GM18909 (cell line): ENCODE measurements at regions not wholly inside any gene's neighbourhood (a gene's known extent, or its start where the extent isn't known, plus 50 kb on each side); places are given as distances from the start of the nearest gene placed in this dataset.
"Not testable (repeated sequence)": the region's sequence is repeated elsewhere in the genome, so short reads cannot be mapped to it uniquely, and the experiment has no call there.

Experiments
- ATAC-seq: cut with Tn5 transposase; IDR thresholded peaks from one replicate; pipeline ENCODE4 v1.9.1; 2021; ENCODE audit warnings: mild to moderate bottlenecking; ENCODE audit not compliant: unreplicated experiment, poor library complexity

- no peak for ATAC-seq
Observed at GRCh38 chr1:101185421-101185820, 51.4 kb upstream of the S1PR1 start.

DNA sequence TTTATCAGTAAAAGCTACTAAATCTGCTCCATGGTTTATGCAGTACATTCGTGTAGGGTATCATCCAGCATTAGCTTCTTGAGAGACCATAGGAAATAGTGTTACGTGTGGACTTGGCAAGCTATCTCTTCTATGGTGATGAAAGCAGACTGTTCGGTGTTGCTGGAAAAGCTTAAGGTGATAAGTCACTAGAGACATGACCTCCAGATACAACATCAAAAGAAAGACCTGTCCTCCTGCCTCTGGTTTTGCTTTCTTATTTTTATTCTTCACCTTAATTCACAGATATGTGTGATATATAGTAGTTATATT lies 53.5 kb upstream of the S1PR1 start:
- no peak for ATAC-seq

GRCh38 chr1:101182627-101183387 lies 54.0 kb upstream of the S1PR1 start:
- ATAC-seq = no peak

DNA sequence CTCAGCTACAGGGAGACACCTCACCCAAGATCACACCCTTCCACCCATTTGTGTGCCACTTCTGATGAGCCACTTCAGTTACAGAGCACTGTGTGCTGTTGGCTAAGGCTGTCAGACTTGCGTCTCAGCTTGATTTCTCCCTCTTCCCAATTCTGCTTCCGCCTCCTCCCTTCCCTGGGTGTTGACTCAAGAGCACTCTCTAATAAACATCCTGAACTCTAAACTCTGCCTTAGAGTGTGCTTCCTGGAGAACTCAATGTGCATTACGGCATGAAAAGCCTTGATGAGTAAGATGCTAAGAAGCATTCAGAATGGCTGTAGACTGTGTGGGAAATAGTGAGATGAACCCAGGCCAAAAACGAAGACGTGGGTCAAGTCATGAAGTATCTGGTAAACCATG lies 54.9 kb upstream of the S1PR1 start:
- no peak for ATAC-seq

DNA sequence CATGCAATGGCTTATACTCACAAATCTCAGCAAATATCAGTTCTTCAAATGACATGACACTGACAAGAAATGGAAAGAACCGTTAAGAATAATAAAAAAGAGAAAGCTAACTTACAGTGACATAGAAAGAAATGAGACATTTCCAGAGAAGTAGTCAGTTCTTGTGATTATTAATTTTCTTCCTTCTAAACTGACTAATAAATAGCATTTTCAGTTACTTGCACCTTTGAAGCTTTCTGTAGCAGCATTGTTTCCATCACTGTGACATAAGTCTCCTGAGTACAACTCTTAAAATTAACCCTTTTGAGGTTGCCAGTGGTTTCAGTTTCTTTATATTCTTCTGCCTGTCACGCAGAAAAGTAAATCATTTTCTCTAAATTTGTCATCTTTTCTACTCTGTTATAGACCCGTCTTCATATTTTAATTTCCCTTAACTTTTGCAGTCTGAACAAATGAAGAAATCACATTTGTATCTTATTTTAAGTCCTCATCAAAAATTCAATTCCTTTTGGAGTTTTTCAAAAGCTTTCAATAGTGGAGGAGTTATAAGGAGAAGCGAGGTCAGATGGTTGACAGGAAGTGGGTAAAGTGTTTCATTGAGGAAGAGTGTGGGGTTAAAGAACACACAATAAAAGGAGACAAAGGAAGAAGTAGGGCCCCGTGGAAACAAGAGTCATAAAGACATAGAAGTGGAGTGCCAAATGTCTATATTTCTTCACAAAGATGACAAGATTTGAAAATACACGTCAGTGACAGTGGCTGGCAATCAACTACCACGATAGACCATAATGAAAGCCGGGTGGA lies 57.9 kb upstream of the S1PR1 start:
- ATAC-seq = peak; percentile 89

GRCh38 chr1:101178341-101178687 lies 58.5 kb upstream of the S1PR1 start:
- ATAC-seq = peak; percentile 20

GRCh38 chr1:101175886-101176285 lies 60.9 kb upstream of the S1PR1 start:
- no peak for ATAC-seq

DNA sequence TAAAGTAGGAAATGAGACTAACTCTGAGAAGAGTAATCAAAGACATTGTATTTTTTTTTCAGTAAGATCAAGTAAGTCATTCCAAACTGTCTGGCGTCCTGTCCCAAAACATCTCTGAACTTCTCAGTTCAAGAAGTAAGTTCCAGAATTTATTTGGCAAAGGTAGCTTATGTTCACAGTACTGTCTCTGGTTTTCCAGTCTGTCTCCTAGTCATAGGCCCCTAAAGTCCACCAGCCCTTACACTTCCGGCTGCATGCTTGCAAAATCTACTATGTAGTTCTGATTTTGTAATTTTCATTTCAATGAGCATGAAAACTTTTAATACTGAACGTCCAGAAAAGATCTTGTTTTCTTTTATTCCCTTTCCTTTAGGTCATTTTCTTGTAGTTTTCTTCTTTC lies 61.4 kb upstream of the S1PR1 start:
- ATAC-seq = no peak

DNA sequence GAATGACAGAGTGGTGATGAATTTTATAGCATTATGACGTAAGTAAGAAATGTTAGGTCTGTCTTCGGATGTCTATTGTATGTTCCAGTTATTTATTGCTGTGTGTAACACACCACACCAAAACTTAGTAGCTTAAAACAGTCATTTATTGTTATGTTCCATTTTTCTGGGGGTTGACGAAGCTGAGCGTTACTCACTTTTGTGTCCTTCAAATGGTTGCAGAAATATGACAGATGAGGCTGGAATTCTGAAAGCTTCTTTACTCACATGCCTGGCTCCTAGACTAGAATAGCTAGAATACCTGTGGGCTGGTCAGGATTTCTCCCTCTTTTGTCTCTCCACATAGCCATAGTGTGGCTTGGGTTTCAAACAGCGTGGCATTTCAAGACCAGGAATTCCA lies 62.1 kb upstream of the S1PR1 start:
- no peak for ATAC-seq

DNA sequence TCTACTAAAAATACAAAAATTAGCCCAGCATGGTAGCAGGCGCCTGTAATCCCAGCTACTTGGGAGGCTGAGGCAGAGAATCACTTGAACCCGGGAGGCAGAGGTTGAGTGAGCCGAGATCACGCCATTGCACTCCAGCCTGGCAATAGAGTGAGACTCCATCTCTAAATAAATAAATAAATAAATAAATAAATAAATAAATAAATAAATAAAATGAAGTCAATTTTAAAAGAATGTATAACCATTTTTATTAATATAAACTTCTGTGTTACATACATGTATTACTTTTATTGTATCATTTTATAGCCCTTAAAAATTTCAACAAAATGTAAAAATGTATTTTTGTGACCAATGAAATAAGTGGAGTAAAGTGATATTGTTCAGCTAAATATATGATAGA lies 62.5 kb upstream of the S1PR1 start:
- ATAC-seq = not testable (repeated sequence)

- no peak for ATAC-seq
Observed at GRCh38 chr1:101170506-101171050, 66.2 kb upstream of the S1PR1 start.

DNA sequence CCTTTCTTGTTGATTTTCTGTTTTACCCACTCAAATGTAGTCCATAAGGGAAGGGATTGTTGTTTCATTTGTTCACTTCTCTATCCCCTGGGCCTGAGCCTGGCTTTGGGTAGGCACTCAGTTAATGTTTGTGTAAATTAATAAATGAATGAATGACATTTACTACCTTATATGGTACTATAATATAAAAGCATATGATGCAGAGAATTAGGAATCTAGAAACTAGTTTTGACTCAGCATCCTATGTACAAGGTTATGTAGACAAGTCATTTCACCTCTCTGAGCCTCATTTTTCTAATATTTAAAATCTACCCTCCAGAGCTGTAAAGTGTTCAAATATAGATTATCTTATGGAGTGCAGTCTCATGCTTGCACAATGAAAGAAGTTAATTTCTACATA lies 68.9 kb upstream of the S1PR1 start:
- peak; percentile 81 for ATAC-seq

DNA sequence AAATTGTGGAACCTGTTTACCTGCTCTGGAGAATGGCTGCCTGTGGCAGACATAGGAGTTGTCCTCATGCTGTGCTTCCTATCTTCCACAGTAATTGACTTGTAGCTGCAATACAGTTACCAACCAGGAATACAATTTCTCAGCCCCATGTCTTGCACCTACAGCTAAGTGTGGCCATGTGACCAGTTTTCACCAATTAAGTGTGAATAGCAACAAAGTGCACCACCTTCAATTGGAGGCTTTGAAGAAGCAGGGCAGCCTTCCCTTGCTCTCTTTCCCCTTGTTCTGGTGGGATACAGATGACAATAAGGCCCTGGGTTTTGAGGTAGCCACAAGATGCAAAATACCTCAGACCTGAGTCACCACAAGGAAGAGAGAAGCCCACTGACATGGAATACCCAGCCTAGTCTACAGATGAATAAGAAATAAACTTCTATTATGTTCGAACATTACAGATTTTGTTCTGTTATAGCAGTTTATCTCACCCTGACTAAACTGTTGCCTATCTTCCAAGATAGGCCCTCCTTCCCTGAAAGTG lies 70.2 kb upstream of the S1PR1 start:
- ATAC-seq = no peak

DNA sequence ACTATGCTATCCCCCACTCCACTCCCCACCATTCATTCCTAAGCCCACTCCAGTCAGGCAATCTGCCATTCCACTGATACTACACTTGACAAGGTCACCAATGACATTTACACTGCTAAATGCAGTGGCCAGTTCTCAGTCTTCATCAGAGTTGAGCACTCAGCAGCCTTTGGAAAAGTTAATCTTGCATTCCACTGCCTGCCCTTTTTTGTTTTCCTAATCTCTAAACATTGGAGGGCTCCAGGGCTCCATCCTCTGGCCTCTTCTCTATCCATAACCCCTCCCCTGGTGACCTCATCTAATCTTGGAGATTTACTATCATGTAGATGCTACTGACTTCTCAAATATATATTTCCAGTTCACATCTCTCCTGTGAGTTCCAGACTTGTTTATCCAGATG lies 70.9 kb upstream of the S1PR1 start:
- no peak for ATAC-seq

DNA sequence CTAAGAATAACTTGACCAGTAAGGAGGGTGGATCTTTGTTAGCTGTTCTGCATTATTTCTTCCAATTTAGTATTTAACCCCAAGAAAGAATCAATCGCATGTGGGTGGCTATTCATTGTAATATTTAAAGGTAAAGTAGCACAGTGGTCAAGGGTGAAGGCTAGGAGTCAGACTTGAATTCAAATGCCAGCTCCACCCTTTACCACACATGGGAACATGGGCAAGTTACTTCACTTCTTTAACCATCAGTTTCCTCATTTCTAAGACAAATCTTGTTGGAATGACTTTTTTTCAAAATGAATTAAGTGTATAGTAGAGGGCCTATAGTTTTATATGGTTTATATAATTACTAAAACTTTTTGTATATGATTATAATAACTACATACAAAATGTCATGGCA lies 71.3 kb upstream of the S1PR1 start:
- no peak for ATAC-seq

DNA sequence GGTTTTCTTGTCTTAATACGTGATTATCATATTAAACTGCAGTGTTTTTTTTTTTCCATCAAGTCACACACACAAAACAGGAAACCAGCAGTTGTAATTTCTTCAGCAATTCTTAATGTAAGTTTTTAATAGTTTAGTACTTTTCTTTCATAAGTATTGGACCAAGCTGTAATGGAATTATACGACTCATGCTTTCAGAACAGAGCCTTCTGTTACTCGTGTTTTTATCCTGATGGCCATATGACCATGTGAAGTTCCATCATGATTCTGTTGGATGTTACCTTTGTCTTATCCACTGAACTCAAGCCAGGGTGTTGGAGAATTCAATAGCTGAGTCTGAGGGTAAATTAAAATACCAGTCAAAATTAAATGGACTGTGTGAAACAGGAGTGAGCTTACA lies 72.0 kb upstream of the S1PR1 start:
- no peak for ATAC-seq

DNA sequence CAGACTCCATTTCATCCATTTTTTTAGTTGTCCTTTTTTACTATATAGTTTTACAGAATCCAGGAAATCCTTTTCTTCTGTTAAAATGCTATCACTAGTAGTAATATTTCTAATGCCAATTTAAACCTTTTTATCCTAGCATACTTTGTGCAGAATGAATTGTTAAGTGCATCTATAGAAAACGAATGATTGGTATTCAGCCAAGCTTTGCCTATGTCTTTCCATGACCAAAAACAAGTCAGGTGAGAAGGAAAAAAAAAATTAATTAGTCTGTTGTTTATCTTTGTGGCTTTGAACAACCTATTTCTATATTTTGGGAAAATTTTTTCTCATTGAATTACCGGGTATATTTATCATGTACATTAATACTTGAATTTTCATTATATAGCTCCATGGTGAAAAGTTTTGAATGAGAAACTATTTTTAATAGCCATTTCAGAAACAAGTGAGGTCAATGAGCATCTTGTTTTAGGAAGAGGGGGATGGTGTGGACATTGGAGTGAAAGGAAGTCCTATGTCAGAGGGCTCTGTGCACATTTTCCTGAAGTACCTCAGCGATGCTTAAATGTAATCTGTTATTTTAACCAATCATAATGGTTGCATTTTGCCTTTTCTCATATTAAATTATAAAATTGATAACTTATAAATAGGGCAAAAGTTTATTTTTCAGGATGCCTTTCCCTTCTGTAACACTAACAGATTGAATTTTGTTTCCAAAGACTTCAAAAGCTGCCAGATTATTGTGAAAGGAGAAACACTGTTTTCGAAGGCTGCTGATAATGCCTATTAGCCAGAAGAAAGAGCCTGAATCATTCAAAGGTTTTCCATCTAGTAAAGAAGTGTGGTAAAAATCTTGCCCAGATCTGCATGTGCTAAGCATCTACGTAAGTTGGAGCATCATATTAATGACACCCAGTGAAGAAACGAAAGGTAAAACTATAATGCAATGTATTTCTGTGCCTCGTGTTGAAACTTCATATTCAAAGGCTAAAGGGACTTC lies 73.8 kb upstream of the S1PR1 start:
- ATAC-seq = no peak

GRCh38 chr1:101162300-101162699 lies 74.5 kb upstream of the S1PR1 start:
- no peak for ATAC-seq

- ATAC-seq = no peak
Observed at GRCh38 chr1:101161619-101162018, 75.2 kb upstream of the S1PR1 start.

GRCh38 chr1:101158424-101158823 lies 78.4 kb upstream of the S1PR1 start:
- peak; percentile 65 for ATAC-seq
